HEK293T (cell line): ENCODE measurements at regions not wholly inside any gene's neighbourhood (a gene's known extent, or its start where the extent isn't known, plus 50 kb on each side); places are given as distances from the start of the nearest gene placed in this dataset.

Experiments used
- ARNT ChIP-seq: fragments of 450-650 bp; IDR thresholded peaks from 2 replicates; pipeline ENCODE4 v1.6.1; 2017; ENCODE audit warnings: mild to moderate bottlenecking
- BHLHE40 ChIP-seq: fragments of 450-650 bp; IDR thresholded peaks from 2 replicates; pipeline ENCODE4 v1.6.1; 2016; ENCODE audit warnings: mild to moderate bottlenecking, moderate library complexity, borderline replicate concordance
- ELF4 ChIP-seq: fragments of 450-650 bp; IDR thresholded peaks from 2 replicates; pipeline ENCODE4 v1.6.1; 2017; ENCODE audit warnings: antibody characterized with exemption
- FOXA1 ChIP-seq: fragments of 450-650 bp; IDR thresholded peaks from 2 replicates; pipeline ENCODE4 v1.6.1; 2016; ENCODE audit warnings: mild to moderate bottlenecking
- FOXK2 ChIP-seq: fragments of 450-650 bp; IDR thresholded peaks from 2 replicates; pipeline ENCODE4 v1.6.1; 2016; ENCODE audit warnings: mild to moderate bottlenecking
- FOXM1 ChIP-seq: fragments of 450-650 bp; IDR thresholded peaks from 2 replicates; pipeline ENCODE4 v1.6.1; 2017; ENCODE audit warnings: mild to moderate bottlenecking, borderline replicate concordance
- HDGF ChIP-seq: fragments of 450-650 bp; IDR thresholded peaks from 2 replicates; pipeline ENCODE4 v1.6.1; 2017; ENCODE audit warnings: antibody characterized with exemption, borderline replicate concordance
- SP1 ChIP-seq: fragments of 450-650 bp; IDR thresholded peaks from 2 replicates; pipeline ENCODE4 v1.6.1; 2017
- SUZ12 ChIP-seq: fragments of 450-650 bp; IDR thresholded peaks from 2 replicates; pipeline ENCODE4 v1.6.1; 2016; ENCODE audit warnings: mild to moderate bottlenecking
- TARDBP ChIP-seq: fragments of 450-650 bp; IDR thresholded peaks from 2 replicates; pipeline ENCODE4 v1.6.1; 2016
- ZNF384 ChIP-seq: fragments of 450-650 bp; IDR thresholded peaks from 2 replicates; pipeline ENCODE4 v1.6.1; 2016
- TF ChIP-seq, protein P1 (sequence below): fragments of 450-650 bp; IDR thresholded peaks from 2 replicates; pipeline ENCODE4 v1.6.1; 2016

GRCh38 chr4:189128341-189128740 is 812.3 kb upstream of the FRG1 start:
- no peak for TF ChIP-seq FOXK2
- no peak for TF ChIP-seq ARNT
- no peak for TF ChIP-seq BHLHE40
- TF ChIP-seq SP1 = no peak
- no peak for TF ChIP-seq TARDBP
- no peak for TF ChIP-seq SUZ12
- no peak for TF ChIP-seq ELF4
- TF ChIP-seq HDGF = no peak
- no peak for TF ChIP-seq ZNF384
- TF ChIP-seq FOXA1 = no peak
- TF ChIP-seq, protein P1, sequence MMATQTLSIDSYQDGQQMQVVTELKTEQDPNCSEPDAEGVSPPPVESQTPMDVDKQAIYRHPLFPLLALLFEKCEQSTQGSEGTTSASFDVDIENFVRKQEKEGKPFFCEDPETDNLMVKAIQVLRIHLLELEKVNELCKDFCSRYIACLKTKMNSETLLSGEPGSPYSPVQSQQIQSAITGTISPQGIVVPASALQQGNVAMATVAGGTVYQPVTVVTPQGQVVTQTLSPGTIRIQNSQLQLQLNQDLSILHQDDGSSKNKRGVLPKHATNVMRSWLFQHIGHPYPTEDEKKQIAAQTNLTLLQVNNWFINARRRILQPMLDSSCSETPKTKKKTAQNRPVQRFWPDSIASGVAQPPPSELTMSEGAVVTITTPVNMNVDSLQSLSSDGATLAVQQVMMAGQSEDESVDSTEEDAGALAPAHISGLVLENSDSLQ = no peak
- TF ChIP-seq FOXM1 = no peak
